ENCODE measurements at regions not wholly inside any gene's neighbourhood (a gene's known extent, or its start where the extent isn't known, plus 50 kb on each side); places are given as distances from the start of the nearest gene placed in this dataset.

- TF ChIP-seq CTCF (IDR thresholded peaks at IDR 0.05): no peak
- TF ChIP-seq POLR2AphosphoS5 (IDR thresholded peaks at IDR 0.05): no peak
- no peak for TF ChIP-seq POLR2A (IDR thresholded peaks at IDR 0.05)
Measured at GRCh38 chr2:239853706-239854327, 171.3 kb downstream of the NDUFA10 start.
